ENCODE measurements at regions not wholly inside any gene's neighbourhood (a gene's known extent, or its start where the extent isn't known, plus 50 kb on each side); places are given as distances from the start of the nearest gene placed in this dataset.

- H3K4me1 ChIP-seq, result no peaks in the 10 kb centered on the region
- no peak for DNase-seq
Measured at GRCh38 chr3:78274475-78275065, 1234.7 kb downstream of the ROBO2 start.

GRCh38 chr3:78275420-78275852 is 1235.5 kb downstream of the ROBO2 start:
- no peaks in the 10 kb centered on the region for H3K4me1 ChIP-seq
- H3K27me3 ChIP-seq, result no peaks in the 10 kb centered on the region
- TF ChIP-seq CTCF (IDR thresholded peaks at IDR 0.05), result no peak
- TF ChIP-seq POLR2A (IDR thresholded peaks at IDR 0.05), result no peak
- no peak overlapping the region for H3K27ac ChIP-seq
- DNase-seq, result no peak
- H3K36me3 ChIP-seq, result no peaks in the 10 kb centered on the region
- H3K9me3 ChIP-seq, result no peaks in the 10 kb centered on the region
- no peak overlapping the region for H3K4me3 ChIP-seq

More at GRCh38 chr3:78274475-78275065, 1234.7 kb downstream of the ROBO2 start:
- no peaks in the 10 kb centered on the region for H3K36me3 ChIP-seq
- H3K9me3 ChIP-seq, result no peaks in the 10 kb centered on the region
- no peak overlapping the region for H3K4me3 ChIP-seq
- TF ChIP-seq POLR2A (IDR thresholded peaks at IDR 0.05) (no peak), CTCF (IDR thresholded peaks at IDR 0.05) (no peak)
- H3K27me3 ChIP-seq, result no peaks in the 10 kb centered on the region
- no peak overlapping the region for H3K27ac ChIP-seq

- Histone ChIP-seq H3K4me3 (no peak overlapping the region), H3K27me3 (no peaks in the 10 kb centered on the region), H3K9me3 (no peaks in the 10 kb centered on the region), H3K4me1 (no peaks in the 10 kb centered on the region), H3K27ac (no peak overlapping the region), H3K36me3 (no peaks in the 10 kb centered on the region)
- DNase-seq, result no peak
- no peak for TF ChIP-seq POLR2A (IDR thresholded peaks at IDR 0.05)
- no peak for TF ChIP-seq CTCF (IDR thresholded peaks at IDR 0.05)
Measured at GRCh38 chr3:78277220-78277619, 1237.3 kb downstream of the ROBO2 start.

GRCh38 chr3:78277801-78278200 is 1237.9 kb downstream of the ROBO2 start:
- no peaks in the 10 kb centered on the region for H3K9me3 ChIP-seq
- DNase-seq, result no peak
- H3K4me3 ChIP-seq, result no peak overlapping the region
- H3K27ac ChIP-seq, result no peak overlapping the region
- no peak for TF ChIP-seq POLR2A (IDR thresholded peaks at IDR 0.05)
- no peak for TF ChIP-seq CTCF (IDR thresholded peaks at IDR 0.05)
- H3K36me3 ChIP-seq, result no peaks in the 10 kb centered on the region
- no peaks in the 10 kb centered on the region for H3K4me1 ChIP-seq
- H3K27me3 ChIP-seq, result no peaks in the 10 kb centered on the region

GRCh38 chr3:78279091-78279490 is 1239.2 kb downstream of the ROBO2 start:
- Histone ChIP-seq H3K27ac (no peak overlapping the region), H3K4me1 (no peaks in the 10 kb centered on the region), H3K4me3 (no peak overlapping the region), H3K27me3 (no peaks in the 10 kb centered on the region), H3K9me3 (no peaks in the 10 kb centered on the region), H3K36me3 (no peaks in the 10 kb centered on the region)
- no peak for DNase-seq
- no peak for TF ChIP-seq POLR2A (IDR thresholded peaks at IDR 0.05)
- no peak for TF ChIP-seq CTCF (IDR thresholded peaks at IDR 0.05)

GRCh38 chr3:78281381-78281780 is 1241.5 kb downstream of the ROBO2 start:
- TF ChIP-seq POLR2A (IDR thresholded peaks at IDR 0.05) (no peak), CTCF (IDR thresholded peaks at IDR 0.05) (no peak)
- no peaks in the 10 kb centered on the region for H3K4me1 ChIP-seq
- no peak for DNase-seq
- H3K9me3 ChIP-seq, result no peaks in the 10 kb centered on the region
- no peak overlapping the region for H3K4me3 ChIP-seq
- no peaks in the 10 kb centered on the region for H3K36me3 ChIP-seq
- no peak overlapping the region for H3K27ac ChIP-seq
- H3K27me3 ChIP-seq, result no peaks in the 10 kb centered on the region

Data from Peyer's patch (tissue), 4 donors.